DND-41 (cell line): ENCODE measurements at regions not wholly inside any gene's neighbourhood (a gene's known extent, or its start where the extent isn't known, plus 50 kb on each side); places are given as distances from the start of the nearest gene placed in this dataset.
"Not testable (repeated sequence)": the region's sequence is repeated elsewhere in the genome, so short reads cannot be mapped to it uniquely, and the experiment has no call there.

ENCODE experiments used
- EZH2 ChIP-seq: IDR thresholded peaks from 3 replicates; pipeline ENCODE4 v1.6.1; 2012; ENCODE audit warnings: borderline replicate concordance, low read depth, mild to moderate bottlenecking, moderate library complexity, low read length, inconsistent platforms; ENCODE audit not compliant: severe bottlenecking
- TF ChIP-seq, protein P1 (sequence below): IDR thresholded peaks from 2 replicates; pipeline ENCODE4 v1.5.1; 2012; ENCODE audit warnings: borderline replicate concordance, low read length, moderate library complexity, mild to moderate bottlenecking; ENCODE audit not compliant: poor library complexity, severe bottlenecking; ENCODE audit errors: extremely low read depth

DNA sequence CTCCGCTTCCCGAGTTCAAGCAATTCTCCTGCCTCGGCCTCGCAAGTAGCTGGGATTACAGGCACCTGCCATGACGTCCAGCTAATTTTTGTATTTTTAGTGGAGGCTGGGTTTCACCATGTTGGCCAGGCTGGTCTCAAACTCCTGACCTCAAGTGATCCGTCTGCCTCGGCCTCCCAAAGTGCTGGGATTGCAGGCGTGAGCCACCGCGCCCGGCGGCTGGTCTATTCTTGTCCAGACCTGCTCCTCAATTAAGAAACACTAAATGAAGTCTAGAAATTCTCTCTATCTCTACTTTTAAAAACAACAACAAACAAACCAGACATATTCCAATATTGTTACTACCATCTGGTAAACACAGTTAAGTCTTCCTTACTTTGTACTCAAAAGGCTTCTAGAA lies 68.1 kb upstream of the LIFR start:
- TF ChIP-seq, protein P1, sequence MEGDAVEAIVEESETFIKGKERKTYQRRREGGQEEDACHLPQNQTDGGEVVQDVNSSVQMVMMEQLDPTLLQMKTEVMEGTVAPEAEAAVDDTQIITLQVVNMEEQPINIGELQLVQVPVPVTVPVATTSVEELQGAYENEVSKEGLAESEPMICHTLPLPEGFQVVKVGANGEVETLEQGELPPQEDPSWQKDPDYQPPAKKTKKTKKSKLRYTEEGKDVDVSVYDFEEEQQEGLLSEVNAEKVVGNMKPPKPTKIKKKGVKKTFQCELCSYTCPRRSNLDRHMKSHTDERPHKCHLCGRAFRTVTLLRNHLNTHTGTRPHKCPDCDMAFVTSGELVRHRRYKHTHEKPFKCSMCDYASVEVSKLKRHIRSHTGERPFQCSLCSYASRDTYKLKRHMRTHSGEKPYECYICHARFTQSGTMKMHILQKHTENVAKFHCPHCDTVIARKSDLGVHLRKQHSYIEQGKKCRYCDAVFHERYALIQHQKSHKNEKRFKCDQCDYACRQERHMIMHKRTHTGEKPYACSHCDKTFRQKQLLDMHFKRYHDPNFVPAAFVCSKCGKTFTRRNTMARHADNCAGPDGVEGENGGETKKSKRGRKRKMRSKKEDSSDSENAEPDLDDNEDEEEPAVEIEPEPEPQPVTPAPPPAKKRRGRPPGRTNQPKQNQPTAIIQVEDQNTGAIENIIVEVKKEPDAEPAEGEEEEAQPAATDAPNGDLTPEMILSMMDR: not testable (repeated sequence)
- not testable (repeated sequence) for TF ChIP-seq EZH2
